Heart left ventricle (tissue), 13 donors: ENCODE measurements at regions not wholly inside any gene's neighbourhood (a gene's known extent, or its start where the extent isn't known, plus 50 kb on each side); places are given as distances from the start of the nearest gene placed in this dataset.

ENCODE experiments used
- POLR2A ChIP-seq, 2 donors: fragments of 450-650 bp; IDR thresholded peaks; one replicate each; pipeline ENCODE4 v1.6.1; 2017; ENCODE audit warnings: antibody characterized with exemption in 2 of 2, mild to moderate bottlenecking in 2 of 2, moderate library complexity in 2 of 2
- TF ChIP-seq, protein P1 (sequence below), 12 donors: fragments of 200-600 bp; sonication (generic) in 4 of 12; IDR thresholded peaks; one replicate each; pipeline versions ENCODE4 v1.5.0 to v1.8.0; 2018 to 2022; ENCODE audit warnings: antibody characterized with exemption in 12 of 12, mild to moderate bottlenecking in 5 of 12
- donor health status: ischemic (EF 13 %, LVEDD 7.1; RV severe dilation, severe dysfunction).
- donor health status: DM: no; HTN: yes; CAD: no.
- donor health status: DM: no; HTN: no; CAD: no.
- donor health status: ischemic (EF 25% LVEDD 6.9; RV normal size, moderate dysfunction).
- donor health status: ischemic (EF 25% LVEDD 5.7; RV mildly dilated, moderate dysfunction).
- donor health status: ischemic (EF 35%, LVEDD 5.7; RV mildly dilated, moderate dysfunction).
- donor health status: nonischemic (EF 11% LVEDD 7.7; RV severe dilation, severe dysfunction).
- donor health status: DM: yes; HTN: yes; CAD: no.
- donor health status: PGD.
- donor health status: ischemic (EF 29% LVEDD 5.4; RV normal size, mild dysfunction).
- donor health status: nonischemic (EF 23%, LVEDD 6.1; RV moderate dilation, normal function).

DNA sequence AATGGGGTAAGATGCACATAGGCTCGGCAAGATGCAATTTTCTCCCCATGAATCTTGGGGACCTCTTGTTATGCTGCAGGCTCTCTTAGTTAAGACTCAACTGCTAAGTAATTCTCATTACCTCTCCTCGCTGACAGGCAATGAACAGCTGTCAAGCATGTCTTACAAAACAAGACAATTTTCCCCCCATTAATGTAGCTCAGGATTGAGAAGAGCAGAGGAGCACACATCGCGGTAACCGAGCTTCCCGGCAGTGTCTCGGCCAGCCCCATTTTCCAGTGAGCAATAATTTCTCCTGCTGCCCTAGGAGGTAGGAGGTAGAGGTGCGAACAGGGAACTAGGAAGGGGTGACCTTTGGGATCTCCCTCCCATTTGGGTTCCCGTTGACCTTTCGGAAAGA, 272.1 kb downstream of the HAPSTR1 start:
- TF ChIP-seq, protein P1, sequence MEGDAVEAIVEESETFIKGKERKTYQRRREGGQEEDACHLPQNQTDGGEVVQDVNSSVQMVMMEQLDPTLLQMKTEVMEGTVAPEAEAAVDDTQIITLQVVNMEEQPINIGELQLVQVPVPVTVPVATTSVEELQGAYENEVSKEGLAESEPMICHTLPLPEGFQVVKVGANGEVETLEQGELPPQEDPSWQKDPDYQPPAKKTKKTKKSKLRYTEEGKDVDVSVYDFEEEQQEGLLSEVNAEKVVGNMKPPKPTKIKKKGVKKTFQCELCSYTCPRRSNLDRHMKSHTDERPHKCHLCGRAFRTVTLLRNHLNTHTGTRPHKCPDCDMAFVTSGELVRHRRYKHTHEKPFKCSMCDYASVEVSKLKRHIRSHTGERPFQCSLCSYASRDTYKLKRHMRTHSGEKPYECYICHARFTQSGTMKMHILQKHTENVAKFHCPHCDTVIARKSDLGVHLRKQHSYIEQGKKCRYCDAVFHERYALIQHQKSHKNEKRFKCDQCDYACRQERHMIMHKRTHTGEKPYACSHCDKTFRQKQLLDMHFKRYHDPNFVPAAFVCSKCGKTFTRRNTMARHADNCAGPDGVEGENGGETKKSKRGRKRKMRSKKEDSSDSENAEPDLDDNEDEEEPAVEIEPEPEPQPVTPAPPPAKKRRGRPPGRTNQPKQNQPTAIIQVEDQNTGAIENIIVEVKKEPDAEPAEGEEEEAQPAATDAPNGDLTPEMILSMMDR (IDR thresholded peaks at IDR 0.05): no peak
- no peak for TF ChIP-seq POLR2A (IDR thresholded peaks at IDR 0.05)
